ENCODE measurements at regions not wholly inside any gene's neighbourhood (a gene's known extent, or its start where the extent isn't known, plus 50 kb on each side); places are given as distances from the start of the nearest gene placed in this dataset.
"Not testable (repeated sequence)": the region's sequence is repeated elsewhere in the genome, so short reads cannot be mapped to it uniquely, and the experiment has no call there.

DNA sequence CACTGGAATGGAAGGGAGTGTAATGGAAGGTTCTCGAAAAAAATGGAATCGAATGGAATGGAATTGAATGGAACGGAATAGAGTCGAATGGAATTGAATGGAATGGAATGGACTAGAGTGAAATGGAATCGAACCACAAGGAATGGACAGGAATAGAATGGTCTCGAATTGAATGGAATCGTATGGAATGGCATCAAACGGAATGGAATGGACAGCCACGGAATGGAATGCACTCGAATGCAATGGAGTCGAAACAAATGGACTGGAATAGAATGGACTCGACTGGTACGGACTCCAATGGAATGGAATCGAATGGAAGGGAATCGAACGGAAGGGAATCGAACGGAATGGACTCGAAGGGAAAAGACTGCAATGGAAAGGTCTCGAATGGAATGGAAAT is 31055.5 kb downstream of the CDY1 start:
- intact Hi-C loops (cut with DNase I) = not testable (repeated sequence)
- peak in 2 of 4 donors; percentile 55 to 72 for ATAC-seq
- WGBS, 4 donors = no CpG with 5 or more reads among the region's 20 CpGs

DNA sequence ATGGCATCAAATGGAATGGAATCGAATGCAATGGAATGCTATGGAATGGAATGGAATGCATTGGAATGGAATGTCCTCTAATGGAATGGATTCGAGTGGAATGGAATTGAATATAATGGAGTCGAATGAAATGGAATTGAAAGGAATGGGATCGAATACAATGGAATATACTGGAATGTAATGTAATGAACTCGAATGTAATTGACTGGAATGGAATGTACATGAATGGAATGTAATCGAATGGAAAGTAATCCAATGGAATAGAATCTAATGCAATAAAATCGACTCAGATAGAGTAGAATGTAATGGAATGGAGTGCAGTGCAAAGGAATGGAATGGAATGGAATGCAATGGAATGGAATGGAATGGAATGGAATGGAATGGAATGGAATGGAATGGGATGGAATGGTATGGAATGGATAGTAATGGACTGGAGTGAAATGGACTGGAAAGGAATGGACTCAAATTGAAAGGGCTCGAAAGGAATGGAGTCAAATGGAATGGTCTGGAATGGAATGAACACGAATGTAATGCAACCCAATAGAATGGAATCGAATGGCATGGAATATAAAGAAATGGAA is 31056.2 kb downstream of the CDY1 start:
- intact Hi-C loops (cut with DNase I); H3K27ac ChIP-seq; H3K27me3 ChIP-seq; DNase-seq; H3K9me3 ChIP-seq; H3K36me3 ChIP-seq; H3K4me3 ChIP-seq; H3K4me1 ChIP-seq: not testable (repeated sequence)
- 56 to 57% methylated on average over 1 of the region's 10 CpGs; no CpG with 5 or more reads in 2 of the 4 donors for WGBS, 4 donors
- ATAC-seq = peak in 2 of 4 donors; percentile 73 to 81

More for the DNA sequence above, 31055.5 kb downstream of the CDY1 start:
- H3K9me3 ChIP-seq, DNase-seq, H3K27me3 ChIP-seq, H3K4me1 ChIP-seq, H3K4me3 ChIP-seq, H3K36me3 ChIP-seq, H3K27ac ChIP-seq: not testable (repeated sequence)

GRCh38 chrY:56685381-56685780 is 31063.5 kb downstream of the CDY1 start:
- H3K36me3 ChIP-seq; H3K4me1 ChIP-seq; intact Hi-C loops (cut with DNase I); DNase-seq; H3K4me3 ChIP-seq; H3K9me3 ChIP-seq; H3K27me3 ChIP-seq; ATAC-seq; H3K27ac ChIP-seq: not testable (repeated sequence)
- WGBS, 4 donors = no CpG with 5 or more reads among the region's 6 CpGs
- TF ChIP-seq CTCF (IDR thresholded peaks at IDR 0.05) = peak in 1 of 12 donors; percentile 9
- TF ChIP-seq POLR2A (IDR thresholded peaks at IDR 0.05) = peak in 1 of 2 donors; percentile 60

Data from heart left ventricle (tissue), 16 donors.